Psoas muscle (tissue), 7 donors: ENCODE measurements at regions not wholly inside any gene's neighbourhood (a gene's known extent, or its start where the extent isn't known, plus 50 kb on each side); places are given as distances from the start of the nearest gene placed in this dataset.

Source experiments
- ATAC-seq, 4 donors: fragments of 200-7000 bp; cut with Tn5 transposase; one replicate each; pipeline ENCODE4 v1.9.1; 2020; ENCODE audit warnings: moderate library complexity in 3 of 4, mild to moderate bottlenecking in 2 of 4
- DNase-seq, 2 donors: peaks; one replicate each; pipeline ENCODE4 v3.0.0-alpha.2; 2020
- H3K27ac ChIP-seq: fragments of 200-600 bp; one replicate; pipeline ENCODE4 v1.8.0; 2022
- H3K27me3 ChIP-seq, 3 donors: fragments of 200-600 bp in 1 of 3; one replicate each; pipeline versions ENCODE4 v1.6.1 to v1.8.0; 2013 to 2022; ENCODE audit warnings: low read length in 2 of 3, mild to moderate bottlenecking in 2 of 3, moderate library complexity in 1 of 3; ENCODE audit not compliant: insufficient read depth in 3 of 3
- H3K36me3 ChIP-seq, 2 donors: fragments of 200-600 bp in 1 of 2; one replicate each; pipeline versions ENCODE4 v1.6.1 to v1.8.0; 2013 to 2022; ENCODE audit warnings: low read depth in 1 of 2, mild to moderate bottlenecking in 1 of 2, moderate library complexity in 1 of 2; ENCODE audit not compliant: insufficient read depth in 1 of 2
- H3K4me1 ChIP-seq: fragments of 200-600 bp; one replicate; pipeline ENCODE4 v1.8.0; 2022
- H3K4me3 ChIP-seq: fragments of 200-600 bp; one replicate; pipeline ENCODE4 v1.8.0; 2022; ENCODE audit warnings: mild to moderate bottlenecking
- H3K9me3 ChIP-seq: fragments of 200-600 bp; one replicate; pipeline ENCODE4 v1.8.0; 2022
- CTCF ChIP-seq: fragments of 200-600 bp; IDR thresholded peaks from one replicate; pipeline ENCODE4 v1.8.0; 2022; ENCODE audit warnings: antibody characterized with exemption
- WGBS, 3 donors: extraction: QIAGEN DNeasy Blood & Tissue Kit; methylation state at CpG; one replicate each; pipeline versions ENCODE4 v1.1.6 to v1.1.7; 2013; 5-methylcytosine and 5-hydroxymethylcytosine counted together
- intact Hi-C, 2 donors: fragments of 100-400 bp; cut with DNase I; formaldehyde crosslinking; loops; one replicate each; pipeline versions ENCODE4 v1.11.0 to v1.14.2; 2022
- donor health status: healthy with polysubstance abuse.
- donor health status: DM: no; HTN: no; CAD: no; lungs with moderate emphysema.
- donor health status: Bipolar disorder and iron deficiency.
- donor health status: healthy.
- donor health status: DM: yes; HTN: yes; CAD: no.
- donor health status: DM: no; HTN: no; CAD: no.
- donor health status: DM: yes; HTN: yes; CAD: no.

GRCh38 chr11:134710861-134711407, 298.9 kb upstream of the B3GAT1 start:
- Histone ChIP-seq H3K9me3 (no peaks in the 10 kb centered on the region), H3K4me1 (no peaks in the 10 kb centered on the region), H3K36me3 (no peaks in the 10 kb centered on the region), H3K27ac (no peak overlapping the region), H3K27me3 (peaks cover 0 to 7% (median 3%) of the 10 kb centered on the region in 3 donors), H3K4me3 (no peak overlapping the region)
- DNase-seq (no peak), ATAC-seq (no peak)
- no peak for TF ChIP-seq CTCF
- WGBS, 3 donors: 72 to 87% (median 76%) methylated on average over 4 of the region's 4 CpGs
- intact Hi-C loops: no loop called here

DNA sequence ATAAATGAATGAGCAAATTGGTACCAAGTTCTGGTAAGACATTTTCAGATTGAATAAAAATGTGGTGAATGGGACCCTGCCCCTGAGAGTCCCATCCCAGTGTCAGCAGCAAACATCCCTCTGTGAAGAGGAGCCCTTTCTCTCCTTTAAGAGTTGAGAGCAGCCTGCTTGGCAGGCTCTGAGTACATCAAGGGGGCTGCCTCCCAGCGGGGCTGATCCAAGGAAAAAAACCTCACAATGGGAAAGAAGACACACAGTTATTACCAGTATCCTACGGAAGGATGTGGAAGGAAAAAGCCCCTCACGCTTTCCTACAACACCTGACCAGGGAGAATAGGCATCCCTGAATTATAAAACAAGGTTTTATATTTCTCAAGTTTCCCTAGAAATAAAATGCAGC, 293.8 kb upstream of the B3GAT1 start:
- Histone ChIP-seq H3K36me3 (no peaks in the 10 kb centered on the region), H3K4me3 (no peak overlapping the region), H3K27me3 (peaks cover 0 to 2% (median 0%) of the 10 kb centered on the region in 3 donors), H3K27ac (no peak overlapping the region), H3K9me3 (no peaks in the 10 kb centered on the region), H3K4me1 (no peaks in the 10 kb centered on the region)
- WGBS, 3 donors: 46 to 66% (median 52%) methylated on average over 3 of the region's 3 CpGs
- ATAC-seq: no peak
- intact Hi-C loops: no loop called here
- no peak for TF ChIP-seq CTCF
- DNase-seq: no peak

GRCh38 chr11:134702827-134703226, 290.8 kb upstream of the B3GAT1 start:
- 80 to 84% (median 83%) methylated on average over 5 of the region's 5 CpGs for WGBS, 3 donors
- Histone ChIP-seq H3K36me3 (no peaks in the 10 kb centered on the region), H3K4me3 (no peak overlapping the region), H3K4me1 (no peaks in the 10 kb centered on the region), H3K27me3 (peaks cover 0 to 2% (median 2%) of the 10 kb centered on the region in 3 donors), H3K9me3 (no peaks in the 10 kb centered on the region), H3K27ac (no peak overlapping the region)
- ATAC-seq (no peak), DNase-seq (no peak)
- intact Hi-C loops: no loop called here
- no peak for TF ChIP-seq CTCF

DNA sequence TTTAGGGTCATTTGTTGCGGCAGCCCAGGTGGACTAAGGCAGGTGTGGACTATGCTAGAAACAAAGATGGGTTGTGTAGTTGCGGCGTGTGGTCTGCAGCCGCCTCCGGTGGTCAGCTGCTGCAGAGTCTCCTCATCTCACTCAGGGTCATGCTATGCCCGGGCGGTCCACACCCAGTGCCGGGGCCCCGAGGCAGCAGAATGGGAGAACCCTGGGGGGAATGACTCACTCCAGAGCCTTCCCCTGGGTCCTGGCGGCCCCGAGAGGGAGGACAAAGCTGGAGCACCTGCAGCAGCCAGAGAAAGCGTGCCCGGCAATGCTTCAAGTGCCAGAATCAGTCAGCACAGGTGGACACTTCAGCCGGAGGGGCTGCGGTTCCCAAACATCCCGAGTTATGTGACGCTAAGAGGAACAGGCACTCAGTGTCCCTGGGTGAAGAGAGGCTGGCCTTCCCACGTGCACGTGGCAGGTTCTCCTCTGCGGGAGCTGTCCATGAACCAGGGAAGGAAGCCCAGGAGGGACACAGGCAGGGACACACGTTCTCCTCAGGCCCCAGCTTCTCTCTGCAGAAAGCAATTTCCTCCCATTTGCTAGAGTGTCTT, 289.6 kb upstream of the B3GAT1 start:
- Histone ChIP-seq H3K4me1 (no peaks in the 10 kb centered on the region), H3K36me3 (no peaks in the 10 kb centered on the region), H3K27me3 (peaks cover 0 to 3% (median 2%) of the 10 kb centered on the region in 3 donors), H3K4me3 (no peak overlapping the region), H3K9me3 (no peaks in the 10 kb centered on the region), H3K27ac (no peak overlapping the region)
- DNase-seq (no peak), ATAC-seq (no peak)
- intact Hi-C loops: no loop called here
- no peak for TF ChIP-seq CTCF
- 61 to 68% (median 64%) methylated on average over 21 of the region's 21 CpGs for WGBS, 3 donors
